ENCODE measurements at regions not wholly inside any gene's neighbourhood (a gene's known extent, or its start where the extent isn't known, plus 50 kb on each side); places are given as distances from the start of the nearest gene placed in this dataset.

DNA sequence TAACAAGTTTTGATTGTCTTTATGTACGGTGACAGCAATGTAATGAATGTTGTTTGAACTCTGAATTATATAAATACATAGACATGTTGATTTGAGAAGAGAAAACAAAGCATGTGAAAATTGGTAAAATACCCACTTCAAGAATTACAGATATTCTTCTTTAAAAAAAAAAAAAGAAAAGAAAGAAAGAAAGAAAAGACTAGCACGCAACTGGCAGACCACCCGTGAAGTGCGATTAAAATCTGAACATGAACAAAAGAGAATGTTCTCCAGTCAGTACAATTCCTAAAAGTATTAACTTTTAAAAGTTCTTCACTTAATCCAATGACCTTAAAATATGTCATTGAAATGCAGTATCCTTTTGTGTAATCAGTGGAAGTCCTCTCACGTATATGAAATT is 434.9 kb downstream of the TFAP2A start:
- DNase-seq: no peak

DNA sequence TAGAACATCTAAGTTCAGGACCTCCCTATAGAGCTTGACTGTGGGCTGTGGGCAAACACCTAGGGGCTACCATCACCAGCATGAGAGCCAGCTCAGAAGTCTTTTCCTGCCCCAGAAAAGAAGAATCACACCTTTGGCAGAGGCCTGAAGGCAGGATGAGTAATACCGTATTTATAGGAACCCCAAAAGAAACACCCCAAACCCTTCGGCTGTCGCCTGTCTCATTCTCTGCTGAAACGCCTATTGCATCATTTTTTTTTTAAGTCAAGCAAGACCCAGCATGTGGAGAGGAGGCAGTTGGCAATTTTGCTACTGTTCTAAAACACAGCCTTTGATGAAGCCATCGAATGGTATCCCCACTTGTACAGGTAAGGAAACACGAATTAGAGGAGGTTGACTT is 436.4 kb downstream of the TFAP2A start:
- Histone ChIP-seq H3K4me1 (ENCODE audit: control insufficient read depth, insufficient read depth, low read length) (no peaks in the 10 kb centered on the region), H3K27ac (ENCODE audit: low read depth, low read length) (no peak overlapping the region), H3K4me3 (ENCODE audit: low read length) (no peak overlapping the region), H3K36me3 (ENCODE audit: control insufficient read depth, insufficient read depth, low read length) (no peaks in the 10 kb centered on the region), H3K9me3 (ENCODE audit: control insufficient read depth, low read length) (no peaks in the 10 kb centered on the region), H3K9ac (ENCODE audit: extremely low read depth, low read length, poor library complexity, severe bottlenecking) (no peak overlapping the region), H3K27me3 (ENCODE audit: control insufficient read depth, insufficient read depth, low read length, poor library complexity, severe bottlenecking) (no peaks in the 10 kb centered on the region)
- Mint-ChIP-seq H3K36me3 (ENCODE audit: low read depth) (no peaks in the 10 kb centered on the region), H3K27ac (no peak overlapping the region), H3K27me3 (ENCODE audit: insufficient read depth) (no peaks in the 10 kb centered on the region), H3K9me3 (no peaks in the 10 kb centered on the region), H3K4me3 (no peak overlapping the region), H3K4me1 (peaks cover 7% of the 10 kb centered on the region)
- TF ChIP-seq, protein P1, sequence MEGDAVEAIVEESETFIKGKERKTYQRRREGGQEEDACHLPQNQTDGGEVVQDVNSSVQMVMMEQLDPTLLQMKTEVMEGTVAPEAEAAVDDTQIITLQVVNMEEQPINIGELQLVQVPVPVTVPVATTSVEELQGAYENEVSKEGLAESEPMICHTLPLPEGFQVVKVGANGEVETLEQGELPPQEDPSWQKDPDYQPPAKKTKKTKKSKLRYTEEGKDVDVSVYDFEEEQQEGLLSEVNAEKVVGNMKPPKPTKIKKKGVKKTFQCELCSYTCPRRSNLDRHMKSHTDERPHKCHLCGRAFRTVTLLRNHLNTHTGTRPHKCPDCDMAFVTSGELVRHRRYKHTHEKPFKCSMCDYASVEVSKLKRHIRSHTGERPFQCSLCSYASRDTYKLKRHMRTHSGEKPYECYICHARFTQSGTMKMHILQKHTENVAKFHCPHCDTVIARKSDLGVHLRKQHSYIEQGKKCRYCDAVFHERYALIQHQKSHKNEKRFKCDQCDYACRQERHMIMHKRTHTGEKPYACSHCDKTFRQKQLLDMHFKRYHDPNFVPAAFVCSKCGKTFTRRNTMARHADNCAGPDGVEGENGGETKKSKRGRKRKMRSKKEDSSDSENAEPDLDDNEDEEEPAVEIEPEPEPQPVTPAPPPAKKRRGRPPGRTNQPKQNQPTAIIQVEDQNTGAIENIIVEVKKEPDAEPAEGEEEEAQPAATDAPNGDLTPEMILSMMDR (conservative IDR thresholded peaks at IDR 0.05): no peak
- 92 to 100% methylated on average over 3 to 6 of the region's 6 CpGs for WGBS, 2 experiments (ENCODE audit: insufficient coverage in 1 of 2, insufficient read length in 1 of 2)
- DNase-seq: no peak

More for the DNA sequence above, 434.9 kb downstream of the TFAP2A start:
- Histone ChIP-seq H3K4me1 (ENCODE audit: control insufficient read depth, insufficient read depth, low read length) (no peaks in the 10 kb centered on the region), H3K27ac (ENCODE audit: low read depth, low read length) (no peak overlapping the region), H3K27me3 (ENCODE audit: control insufficient read depth, insufficient read depth, low read length, poor library complexity, severe bottlenecking) (no peaks in the 10 kb centered on the region), H3K36me3 (ENCODE audit: control insufficient read depth, insufficient read depth, low read length) (no peaks in the 10 kb centered on the region), H3K4me3 (ENCODE audit: low read length) (no peak overlapping the region), H3K9me3 (ENCODE audit: control insufficient read depth, low read length) (peaks cover 10% of the 10 kb centered on the region), H3K9ac (ENCODE audit: extremely low read depth, low read length, poor library complexity, severe bottlenecking) (no peak overlapping the region)
- Mint-ChIP-seq H3K27ac (no peak overlapping the region), H3K4me1 (peaks cover 7% of the 10 kb centered on the region), H3K36me3 (ENCODE audit: low read depth) (no peaks in the 10 kb centered on the region), H3K9me3 (peaks cover 8% of the 10 kb centered on the region), H3K4me3 (no peak overlapping the region), H3K27me3 (ENCODE audit: insufficient read depth) (no peaks in the 10 kb centered on the region)
- 88% methylated on average over 5 of the region's 5 CpGs; no CpG with 5 or more reads in 1 of the 2 experiments for WGBS, 2 experiments (ENCODE audit: insufficient coverage in 1 of 2, insufficient read length in 1 of 2)
- TF ChIP-seq, protein P1 (conservative IDR thresholded peaks at IDR 0.05): no peak

DNA sequence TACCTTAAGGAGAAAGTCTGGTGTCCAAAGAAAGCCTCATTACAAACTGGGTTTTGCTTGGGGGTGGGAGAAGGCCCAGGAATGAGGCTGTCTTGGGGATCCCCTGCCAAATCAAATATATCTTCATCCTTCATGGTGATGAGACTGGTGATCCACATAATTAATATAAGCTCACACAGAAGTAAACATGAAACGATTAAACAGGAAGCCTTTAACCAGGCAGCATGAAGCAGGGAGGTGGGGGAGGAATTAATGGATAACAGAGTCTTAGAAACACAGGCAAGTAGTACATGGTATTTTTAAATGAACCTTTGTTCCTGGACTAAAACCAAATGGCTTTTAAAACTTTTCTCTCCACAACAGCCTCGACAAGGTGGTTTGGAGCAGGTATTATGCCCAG is 437.5 kb downstream of the TFAP2A start:
- no peak overlapping the region for H3K27ac Mint-ChIP-seq
- Histone ChIP-seq H3K27me3 (ENCODE audit: control insufficient read depth, insufficient read depth, low read length, poor library complexity, severe bottlenecking) (no peaks in the 10 kb centered on the region), H3K36me3 (ENCODE audit: control insufficient read depth, insufficient read depth, low read length) (no peaks in the 10 kb centered on the region), H3K27ac (ENCODE audit: low read depth, low read length) (no peak overlapping the region), H3K9ac (ENCODE audit: extremely low read depth, low read length, poor library complexity, severe bottlenecking) (no peak overlapping the region), H3K9me3 (ENCODE audit: control insufficient read depth, low read length) (no peaks in the 10 kb centered on the region), H3K4me3 (ENCODE audit: low read length) (no peak overlapping the region), H3K4me1 (ENCODE audit: control insufficient read depth, insufficient read depth, low read length) (no peaks in the 10 kb centered on the region)
- no peaks in the 10 kb centered on the region for H3K36me3 Mint-ChIP-seq (ENCODE audit: low read depth)
- peaks cover 7% of the 10 kb centered on the region for H3K4me1 Mint-ChIP-seq
- H3K9me3 Mint-ChIP-seq: no peaks in the 10 kb centered on the region
- TF ChIP-seq, protein P1 (conservative IDR thresholded peaks at IDR 0.05): no peak
- H3K4me3 Mint-ChIP-seq: no peak overlapping the region
- WGBS, 2 experiments (ENCODE audit: insufficient coverage in 1 of 2, insufficient read length in 1 of 2): 97% methylated on average over 2 of the region's 2 CpGs; no CpG with 5 or more reads in 1 of the 2 experiments
- DNase-seq: no peak
- H3K27me3 Mint-ChIP-seq (ENCODE audit: insufficient read depth): no peaks in the 10 kb centered on the region

Data from endodermal cell (in vitro differentiated cells).